Osteoblast (primary cell): ENCODE measurements at regions not wholly inside any gene's neighbourhood (a gene's known extent, or its start where the extent isn't known, plus 50 kb on each side); places are given as distances from the start of the nearest gene placed in this dataset.
A peak's percentile ranks its signal among the peaks of the same experiment; 100 is the strongest.
"Not testable (repeated sequence)": the region's sequence is repeated elsewhere in the genome, so short reads cannot be mapped to it uniquely, and the experiment has no call there.

Source experiments
- DNase-seq: peaks from one replicate; pipeline ENCODE4 v3.0.0; 2011; ENCODE audit warnings: low spot score, mixed read lengths; ENCODE audit not compliant: insufficient read length; ENCODE audit errors: missing footprints
- H2AFZ ChIP-seq: 2 replicates; pipeline ENCODE4 v1.6.0; 2011; ENCODE audit warnings: mild to moderate bottlenecking, low read length
- H3K27ac ChIP-seq: 2 replicates; pipeline ENCODE4 v1.5.1; 2011; ENCODE audit warnings: mild to moderate bottlenecking, low read depth, low read length, moderate library complexity
- H3K27me3 ChIP-seq: 2 replicates; pipeline ENCODE4 v1.6.0; 2012; ENCODE audit warnings: mild to moderate bottlenecking, control low read depth, inconsistent platforms, low read length, moderate library complexity; ENCODE audit not compliant: insufficient read depth
- H3K36me3 ChIP-seq: 2 replicates; pipeline ENCODE4 v1.5.1; 2011; ENCODE audit warnings: mild to moderate bottlenecking, low read length, control low read depth, moderate library complexity; ENCODE audit not compliant: insufficient read depth
- H3K4me1 ChIP-seq: 2 replicates; pipeline ENCODE4 v1.5.1; 2011; ENCODE audit warnings: mild to moderate bottlenecking, low read length, control low read depth, moderate library complexity; ENCODE audit not compliant: insufficient read depth
- H3K4me2 ChIP-seq: 2 replicates; pipeline ENCODE4 v1.6.0; 2011; ENCODE audit warnings: mild to moderate bottlenecking, low read length; ENCODE audit not compliant: insufficient read depth
- H3K4me3 ChIP-seq: fragments of 200-600 bp; sonication (generic); 3 replicates; pipeline ENCODE4 v1.5.1; 2012; ENCODE audit warnings: mild to moderate bottlenecking, low read length, inconsistent platforms; ENCODE audit not compliant: insufficient read depth
- H3K79me2 ChIP-seq: 2 replicates; pipeline ENCODE4 v1.6.0; 2012; ENCODE audit warnings: mild to moderate bottlenecking, low read length, control low read depth, inconsistent platforms; ENCODE audit not compliant: insufficient read depth
- H3K9me3 ChIP-seq: 2 replicates; pipeline ENCODE4 v1.5.1; 2011; ENCODE audit warnings: low read depth, low read length, control low read depth
- H4K20me1 ChIP-seq: 2 replicates; pipeline ENCODE4 v1.6.0; 2012; ENCODE audit warnings: mild to moderate bottlenecking, low read length, control low read depth; ENCODE audit not compliant: insufficient read depth
- TF ChIP-seq, protein P1 (sequence below): IDR thresholded peaks from 2 replicates; pipeline ENCODE4 v1.5.1; 2011; ENCODE audit warnings: mild to moderate bottlenecking, low read depth, low read length, moderate library complexity; ENCODE audit errors: extremely low read depth

DNA sequence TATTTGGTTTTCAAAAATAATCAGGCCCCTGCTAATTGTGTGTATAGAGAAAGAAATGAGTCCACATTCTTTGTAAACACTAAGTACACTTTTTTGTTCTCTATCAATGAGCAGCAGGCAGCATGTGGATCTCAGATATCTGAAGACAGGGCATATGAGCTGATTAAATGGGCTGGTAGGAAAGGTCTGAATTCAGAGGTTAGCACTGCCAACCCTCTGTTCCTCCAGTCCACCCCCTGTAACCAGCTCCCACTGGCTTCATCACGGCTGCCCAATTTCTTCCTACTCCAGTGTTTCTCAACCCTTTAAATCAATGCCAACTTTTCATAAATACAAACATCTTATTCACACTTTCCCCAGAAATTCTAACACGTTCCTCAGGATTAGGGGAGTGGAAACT, 128.5 kb downstream of the TPBG start:
- Histone ChIP-seq H3K9me3 (no peaks in the 10 kb centered on the region), H2AFZ (no peak overlapping the region), H3K4me2 (no peak overlapping the region), H4K20me1 (no peaks in the 10 kb centered on the region), H3K27me3 (no peaks in the 10 kb centered on the region), H3K4me1 (no peaks in the 10 kb centered on the region), H3K27ac (no peak overlapping the region), H3K79me2 (no peaks in the 10 kb centered on the region), H3K4me3 (no peak overlapping the region), H3K36me3 (no peaks in the 10 kb centered on the region)
- TF ChIP-seq, protein P1, sequence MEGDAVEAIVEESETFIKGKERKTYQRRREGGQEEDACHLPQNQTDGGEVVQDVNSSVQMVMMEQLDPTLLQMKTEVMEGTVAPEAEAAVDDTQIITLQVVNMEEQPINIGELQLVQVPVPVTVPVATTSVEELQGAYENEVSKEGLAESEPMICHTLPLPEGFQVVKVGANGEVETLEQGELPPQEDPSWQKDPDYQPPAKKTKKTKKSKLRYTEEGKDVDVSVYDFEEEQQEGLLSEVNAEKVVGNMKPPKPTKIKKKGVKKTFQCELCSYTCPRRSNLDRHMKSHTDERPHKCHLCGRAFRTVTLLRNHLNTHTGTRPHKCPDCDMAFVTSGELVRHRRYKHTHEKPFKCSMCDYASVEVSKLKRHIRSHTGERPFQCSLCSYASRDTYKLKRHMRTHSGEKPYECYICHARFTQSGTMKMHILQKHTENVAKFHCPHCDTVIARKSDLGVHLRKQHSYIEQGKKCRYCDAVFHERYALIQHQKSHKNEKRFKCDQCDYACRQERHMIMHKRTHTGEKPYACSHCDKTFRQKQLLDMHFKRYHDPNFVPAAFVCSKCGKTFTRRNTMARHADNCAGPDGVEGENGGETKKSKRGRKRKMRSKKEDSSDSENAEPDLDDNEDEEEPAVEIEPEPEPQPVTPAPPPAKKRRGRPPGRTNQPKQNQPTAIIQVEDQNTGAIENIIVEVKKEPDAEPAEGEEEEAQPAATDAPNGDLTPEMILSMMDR = no peak
- no peak for DNase-seq

DNA sequence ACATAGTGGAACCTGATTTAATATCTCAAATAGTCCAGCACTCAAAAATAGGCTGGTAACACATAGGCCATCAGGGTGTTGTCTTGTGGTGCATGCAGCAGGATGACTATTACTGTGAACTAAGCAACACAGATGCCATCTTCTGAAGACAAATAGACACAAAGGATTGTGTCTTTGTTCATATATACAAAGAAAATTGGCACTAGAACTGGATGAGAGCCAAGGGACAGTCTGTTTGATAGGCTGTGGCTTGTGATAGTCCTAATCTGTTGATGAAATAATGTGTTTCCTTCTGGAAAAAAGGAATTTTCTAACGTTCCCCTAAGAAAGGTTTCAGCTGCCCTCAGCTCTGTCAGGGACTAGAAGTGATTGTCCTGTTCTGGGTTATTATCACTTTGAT, 129.8 kb downstream of the TPBG start:
- no peak for DNase-seq
- no peaks in the 10 kb centered on the region for H3K79me2 ChIP-seq
- no peaks in the 10 kb centered on the region for H3K36me3 ChIP-seq
- no peaks in the 10 kb centered on the region for H3K27me3 ChIP-seq
- no peak overlapping the region for H2AFZ ChIP-seq
- H3K4me3 ChIP-seq = no peak overlapping the region
- H3K27ac ChIP-seq = no peak overlapping the region
- no peaks in the 10 kb centered on the region for H3K9me3 ChIP-seq
- H3K4me2 ChIP-seq = no peak overlapping the region
- H3K4me1 ChIP-seq = no peaks in the 10 kb centered on the region
- no peaks in the 10 kb centered on the region for H4K20me1 ChIP-seq
- TF ChIP-seq, protein P1 = no peak

DNA sequence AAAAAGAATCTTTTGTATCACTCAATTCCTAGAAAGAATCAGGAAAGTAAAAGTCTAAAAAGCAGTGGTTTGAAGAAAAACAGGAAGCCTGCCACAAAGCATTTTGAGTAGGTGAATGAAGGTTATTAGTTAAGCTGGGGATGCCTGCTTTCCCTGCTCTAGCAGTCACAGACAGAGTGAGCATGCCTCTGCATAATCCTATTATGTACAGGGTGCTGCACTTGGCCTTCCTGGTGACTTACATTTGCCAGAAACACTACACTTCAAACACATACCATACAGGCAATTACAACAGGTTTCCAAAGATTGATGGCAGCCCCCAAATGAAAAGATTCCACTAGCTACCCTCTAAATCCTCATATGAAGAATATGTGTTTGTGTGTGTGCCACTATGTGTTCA, 130.8 kb downstream of the TPBG start:
- no peaks in the 10 kb centered on the region for H3K9me3 ChIP-seq
- TF ChIP-seq, protein P1 = no peak
- H3K4me1 ChIP-seq = no peaks in the 10 kb centered on the region
- H3K36me3 ChIP-seq = no peaks in the 10 kb centered on the region
- H3K4me2 ChIP-seq = no peak overlapping the region
- DNase-seq = peak; percentile 5
- no peak overlapping the region for H3K4me3 ChIP-seq
- H3K27me3 ChIP-seq = no peaks in the 10 kb centered on the region
- H3K79me2 ChIP-seq = no peaks in the 10 kb centered on the region
- H2AFZ ChIP-seq = no peak overlapping the region
- no peaks in the 10 kb centered on the region for H4K20me1 ChIP-seq
- no peak overlapping the region for H3K27ac ChIP-seq

DNA sequence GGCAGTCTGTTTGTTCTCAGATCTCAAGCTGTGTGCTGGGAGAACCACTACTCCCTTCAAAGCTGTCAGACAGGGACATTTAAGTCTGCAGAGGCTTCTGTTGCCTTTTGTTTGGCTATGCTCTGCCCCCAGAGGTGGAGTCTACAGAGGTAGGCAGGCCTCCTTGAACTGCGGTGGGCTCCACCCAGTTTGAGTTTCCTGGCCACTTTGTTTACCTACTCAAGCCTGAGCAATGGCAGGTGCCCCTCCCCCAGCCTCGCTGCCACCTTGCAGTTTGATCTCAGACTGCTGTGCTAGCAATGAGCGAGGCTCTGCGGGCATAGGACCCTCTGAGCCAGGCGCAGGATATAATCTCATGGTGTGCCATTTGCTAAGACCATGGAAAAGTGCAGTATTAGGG, 138.3 kb downstream of the TPBG start:
- H3K79me2 ChIP-seq, H3K4me2 ChIP-seq, H3K36me3 ChIP-seq, H3K9me3 ChIP-seq, DNase-seq, H2AFZ ChIP-seq, H3K4me1 ChIP-seq, H3K27ac ChIP-seq, H3K27me3 ChIP-seq, H3K4me3 ChIP-seq, H4K20me1 ChIP-seq: not testable (repeated sequence)

DNA sequence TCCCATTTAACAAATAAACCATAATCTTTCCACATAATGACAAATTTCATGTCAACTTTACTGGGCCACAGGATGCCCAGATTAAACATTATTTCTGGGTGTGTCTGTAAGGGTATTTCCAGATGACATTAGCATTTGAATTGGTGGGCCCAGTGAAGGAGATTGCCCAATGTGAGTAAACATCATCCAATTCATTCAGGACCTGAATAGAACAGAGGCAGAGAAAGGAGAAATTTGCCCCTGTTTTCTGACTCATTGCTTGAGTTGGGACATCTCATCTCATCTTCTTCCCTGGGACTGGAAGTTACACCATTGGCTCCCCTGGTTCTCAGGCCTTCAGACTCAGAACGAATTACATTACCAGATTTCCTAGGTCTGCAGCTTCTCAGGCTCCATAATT, 142.9 kb downstream of the TPBG start:
- no peaks in the 10 kb centered on the region for H3K36me3 ChIP-seq
- no peak overlapping the region for H3K4me3 ChIP-seq
- no peak for DNase-seq

More for the DNA sequence above, 142.9 kb downstream of the TPBG start:
- no peaks in the 10 kb centered on the region for H4K20me1 ChIP-seq
- H3K27me3 ChIP-seq = peaks cover 4% of the 10 kb centered on the region
- H2AFZ ChIP-seq = no peak overlapping the region
- H3K4me2 ChIP-seq = no peak overlapping the region
- no peaks in the 10 kb centered on the region for H3K79me2 ChIP-seq
- H3K9me3 ChIP-seq = no peaks in the 10 kb centered on the region
- H3K27ac ChIP-seq = no peak overlapping the region
- no peaks in the 10 kb centered on the region for H3K4me1 ChIP-seq
- TF ChIP-seq, protein P1 = no peak
